Hepatocyte (in vitro differentiated cells): ENCODE measurements at regions not wholly inside any gene's neighbourhood (a gene's known extent, or its start where the extent isn't known, plus 50 kb on each side); places are given as distances from the start of the nearest gene placed in this dataset.

Experiments used
- DNase-seq: peaks from one replicate; pipeline ENCODE4 v3.0.0-alpha.2; 2016; ENCODE audit warnings: low spot score
- H2AFZ ChIP-seq: fragments of 200-600 bp; sonication (generic); 2 replicates; pipeline ENCODE4 v1.6.0; 2016; ENCODE audit warnings: antibody characterized with exemption, mild to moderate bottlenecking
- H3K27ac ChIP-seq: fragments of 200-600 bp; sonication (generic); 2 replicates; pipeline ENCODE4 v1.5.1; 2016; ENCODE audit warnings: mild to moderate bottlenecking
- H3K27me3 ChIP-seq: fragments of 200-600 bp; sonication (generic); 2 replicates; pipeline ENCODE4 v1.6.1; 2016
- H3K36me3 ChIP-seq: fragments of 200-600 bp; sonication (generic); replicated peaks from 2 replicates; pipeline ENCODE4 v1.5.1; 2016; ENCODE audit warnings: low read depth; ENCODE audit not compliant: insufficient read depth
- H3K4me1 ChIP-seq: fragments of 200-600 bp; sonication (generic); 2 replicates; pipeline ENCODE4 v1.5.1; 2016; ENCODE audit warnings: mild to moderate bottlenecking, moderate library complexity; ENCODE audit not compliant: insufficient read depth
- H3K4me2 ChIP-seq: fragments of 200-600 bp; sonication (generic); 2 replicates; pipeline ENCODE4 v1.6.0; 2016
- H3K4me3 ChIP-seq: fragments of 200-600 bp; sonication (generic); 2 replicates; pipeline ENCODE4 v1.5.1; 2016; ENCODE audit warnings: mild to moderate bottlenecking
- H3K79me2 ChIP-seq: fragments of 200-600 bp; sonication (generic); 2 replicates; pipeline ENCODE4 v1.6.0; 2017; ENCODE audit warnings: mild to moderate bottlenecking
- H3K9me2 ChIP-seq: fragments of 200-600 bp; sonication (generic); replicated peaks from 2 replicates; pipeline ENCODE4 v1.6.0; 2017; ENCODE audit warnings: mild to moderate bottlenecking; ENCODE audit not compliant: insufficient read depth
- H3K9me3 ChIP-seq: fragments of 200-600 bp; sonication (generic); 2 replicates; pipeline ENCODE4 v1.5.1; 2016; ENCODE audit warnings: low read depth, mild to moderate bottlenecking
- H4K20me1 ChIP-seq: fragments of 200-600 bp; sonication (generic); 2 replicates; pipeline ENCODE4 v1.6.0; 2016; ENCODE audit warnings: mild to moderate bottlenecking; ENCODE audit not compliant: insufficient read depth, poor library complexity, severe bottlenecking
- CTCF ChIP-seq: fragments of 200-600 bp; sonication (generic); IDR thresholded peaks from 2 replicates; pipeline ENCODE4 v1.5.1; 2016; ENCODE audit warnings: antibody characterized with exemption, mild to moderate bottlenecking; ENCODE audit not compliant: poor library complexity
- EZH2 ChIP-seq: fragments of 200-600 bp; sonication (generic); IDR thresholded peaks from 2 replicates; pipeline ENCODE4 v1.6.1; 2016; ENCODE audit warnings: antibody characterized with exemption, mild to moderate bottlenecking, borderline replicate concordance
- EZH2phosphoT487 ChIP-seq: fragments of 200-600 bp; sonication (generic); IDR thresholded peaks from one replicate; pipeline ENCODE4 v1.6.1; 2018; ENCODE audit warnings: antibody characterized with exemption, mild to moderate bottlenecking, low read depth, moderate library complexity; ENCODE audit not compliant: unreplicated experiment, severe bottlenecking
- WGBS: methylation state at CpG from one replicate; pipeline ENCODE4 v1.1.6; 2016; ENCODE audit warnings: low lambda C conversion rate; ENCODE audit errors: missing lambda C conversion rate; 5-methylcytosine and 5-hydroxymethylcytosine counted together

- no peak overlapping the region for H3K4me3 ChIP-seq
- DNase-seq: no peak
- no peaks in the 10 kb centered on the region for H3K27me3 ChIP-seq
- TF ChIP-seq EZH2 (no peak), EZH2phosphoT487 (no peak), CTCF (no peak)
- peaks cover 29% of the 10 kb centered on the region for H3K4me1 ChIP-seq
- H4K20me1 ChIP-seq: no peaks in the 10 kb centered on the region
- no peaks in the 10 kb centered on the region for H3K36me3 ChIP-seq
- peak overlapping the region; percentile 8 for H3K27ac ChIP-seq
- H2AFZ ChIP-seq: no peak overlapping the region
- H3K9me3 ChIP-seq: no peaks in the 10 kb centered on the region
- H3K79me2 ChIP-seq: no peaks in the 10 kb centered on the region
- 43% methylated on average over 1 of the region's 1 CpG for WGBS
- no peaks in the 10 kb centered on the region for H3K9me2 ChIP-seq
- no peak overlapping the region for H3K4me2 ChIP-seq
These were observed 365.5 kb upstream of the BOD1L1 start for GRCh38 chr4:13992975-13993520.

GRCh38 chr4:13994016-13994415, 366.5 kb upstream of the BOD1L1 start:
- Histone ChIP-seq H4K20me1 (no peaks in the 10 kb centered on the region), H3K79me2 (no peaks in the 10 kb centered on the region), H2AFZ (no peak overlapping the region), H3K36me3 (no peaks in the 10 kb centered on the region), H3K9me2 (no peaks in the 10 kb centered on the region), H3K4me1 (peaks cover 29% of the 10 kb centered on the region), H3K4me2 (no peak overlapping the region), H3K27me3 (no peaks in the 10 kb centered on the region), H3K9me3 (no peaks in the 10 kb centered on the region), H3K4me3 (no peak overlapping the region), H3K27ac (peak overlapping the region; percentile 44)
- no peak for DNase-seq
- 81% methylated on average over 2 of the region's 2 CpGs for WGBS
- TF ChIP-seq EZH2 (no peak), CTCF (no peak), EZH2phosphoT487 (no peak)

- Histone ChIP-seq H3K4me3 (no peak overlapping the region), H3K4me1 (peaks cover 8% of the 10 kb centered on the region), H3K9me2 (no peaks in the 10 kb centered on the region), H2AFZ (no peak overlapping the region), H3K36me3 (no peaks in the 10 kb centered on the region), H3K4me2 (no peak overlapping the region), H3K27me3 (no peaks in the 10 kb centered on the region), H3K27ac (no peak overlapping the region), H4K20me1 (no peaks in the 10 kb centered on the region), H3K9me3 (no peaks in the 10 kb centered on the region), H3K79me2 (no peaks in the 10 kb centered on the region)
- no peak for DNase-seq
- TF ChIP-seq CTCF (no peak), EZH2phosphoT487 (no peak), EZH2 (no peak)
- WGBS: 63% methylated on average over 3 of the region's 3 CpGs
These were observed 371.4 kb upstream of the BOD1L1 start for GRCh38 chr4:13998850-13999445.
